Activated CD4-positive, CD25-positive, alpha-beta regulatory T cell (primary cell): ENCODE measurements at regions not wholly inside any gene's neighbourhood (a gene's known extent, or its start where the extent isn't known, plus 50 kb on each side); places are given as distances from the start of the nearest gene placed in this dataset.

Experiments used
- DNase-seq, 4 experiments: peaks; one replicate each; lab custom pipeline; 2025; lab: John Stamatoyannopoulos, UW

DNA sequence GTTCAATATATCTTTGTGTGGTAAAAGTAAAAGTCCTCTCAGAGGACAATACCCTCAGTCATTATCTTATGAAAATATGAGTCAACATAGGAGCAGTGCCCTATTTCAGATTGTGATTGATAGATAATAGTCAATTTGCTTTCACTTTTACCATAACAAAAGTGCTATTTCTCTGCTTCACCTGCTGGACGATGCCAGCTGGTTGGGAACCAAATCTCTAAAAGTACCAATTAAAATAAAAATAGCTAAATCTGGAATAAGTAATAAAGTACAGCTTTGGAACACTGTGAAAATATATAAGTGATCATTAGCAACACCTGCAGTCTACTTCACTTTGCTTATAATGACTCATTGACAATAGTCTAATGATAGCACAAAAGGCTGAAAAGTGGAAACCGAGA lies 390.3 kb upstream of the AGTR1 start:
- DNase-seq: no peak

GRCh38 chr3:148309390-148310035 lies 388.2 kb upstream of the AGTR1 start:
- no peak for DNase-seq

DNA sequence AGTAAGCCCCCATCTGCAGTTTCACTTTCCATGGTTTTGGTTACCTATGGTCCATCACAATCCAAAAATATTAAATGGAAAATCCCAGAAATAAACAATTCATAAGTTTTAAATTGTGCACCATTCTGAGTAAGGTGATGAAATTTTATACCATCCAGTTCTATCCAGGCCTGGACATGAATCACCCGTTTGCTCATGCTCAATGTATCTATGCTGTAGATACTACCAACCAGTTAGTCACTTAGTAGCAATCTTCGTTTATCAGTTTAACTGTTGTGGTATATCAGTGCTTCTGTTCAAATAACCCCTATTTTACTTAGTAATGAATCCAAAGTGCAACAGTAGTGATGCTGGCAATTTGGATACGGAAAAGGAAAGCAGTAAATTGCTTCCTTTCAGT lies 381.9 kb upstream of the AGTR1 start:
- DNase-seq: no peak

DNA sequence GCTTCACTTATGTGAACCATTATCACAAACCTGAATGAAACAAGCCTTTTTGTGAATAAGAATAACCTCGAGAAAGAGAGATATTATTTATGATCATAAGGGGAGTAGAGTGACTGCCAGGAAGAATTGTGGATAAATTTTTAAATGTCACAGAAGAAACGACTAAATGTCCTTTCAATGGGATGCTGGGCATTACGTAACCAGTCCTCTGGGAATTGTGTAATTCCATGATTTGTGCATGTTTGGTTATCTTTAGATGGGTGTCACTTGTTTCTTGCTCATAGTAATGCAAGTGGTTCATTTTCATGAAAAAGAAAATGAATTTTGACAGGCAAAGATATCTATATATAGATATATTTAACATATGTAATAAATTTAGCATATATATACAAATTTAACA lies 379.5 kb upstream of the AGTR1 start:
- DNase-seq: no peak

- no peak for DNase-seq
Observed at GRCh38 chr3:148319161-148319915, 378.4 kb upstream of the AGTR1 start.

- no peak for DNase-seq
Observed at GRCh38 chr3:148319960-148320359, 377.7 kb upstream of the AGTR1 start.

GRCh38 chr3:148329481-148330235 lies 368.0 kb upstream of the AGTR1 start:
- DNase-seq: no peak

DNA sequence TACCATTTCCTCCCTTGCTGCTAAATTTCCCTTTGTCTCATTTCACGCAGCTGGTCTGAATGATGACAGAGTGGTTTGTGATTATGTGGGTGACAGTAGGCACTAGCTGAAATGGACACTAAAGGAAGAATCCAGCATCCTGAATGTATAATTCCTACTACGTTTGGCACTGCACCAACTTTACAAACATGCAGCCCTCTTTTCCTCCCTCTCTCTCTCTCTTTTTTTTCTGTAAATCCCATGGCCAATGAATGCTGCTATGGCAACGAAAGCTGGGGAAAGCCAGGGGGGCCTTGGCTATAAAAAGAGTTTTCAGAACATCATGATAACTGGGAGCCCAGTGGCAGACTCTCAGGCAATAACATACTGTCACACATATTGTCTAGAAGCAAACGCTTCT lies 367.2 kb upstream of the AGTR1 start:
- no peak for DNase-seq

DNA sequence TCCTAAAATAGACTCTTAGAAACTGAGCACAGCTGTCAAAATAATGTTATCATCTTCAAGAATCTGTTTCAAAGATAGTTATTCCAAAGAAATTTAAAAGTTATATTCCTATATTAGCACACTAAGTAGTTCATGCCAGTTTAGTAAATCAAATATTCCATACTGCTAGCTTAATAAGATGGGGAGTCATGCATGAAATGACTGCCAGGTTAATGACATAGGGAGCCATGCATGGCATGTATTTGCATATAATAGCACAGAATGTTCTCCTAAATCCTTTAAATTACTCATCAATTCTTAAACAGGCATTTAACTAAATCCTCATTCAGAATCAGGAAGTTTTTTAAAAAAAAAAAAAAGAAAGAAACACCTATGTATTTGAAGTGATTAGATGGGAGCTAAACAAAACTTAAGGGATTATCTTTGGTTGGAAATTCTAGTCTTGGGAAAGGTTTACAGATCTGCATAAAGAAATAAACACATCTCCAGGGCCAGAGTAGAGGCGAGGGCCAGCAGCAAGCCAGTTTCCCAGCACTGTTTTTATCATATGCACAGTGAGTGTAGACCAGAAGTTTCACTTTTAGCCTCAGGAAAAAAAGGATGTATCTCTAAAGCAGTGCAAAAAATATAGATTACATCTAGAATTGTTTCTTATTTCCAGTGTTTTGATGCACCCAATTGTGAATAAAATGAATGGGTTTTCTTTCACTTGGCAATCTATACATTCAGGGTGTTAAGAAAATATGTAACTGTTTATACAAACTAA lies 366.4 kb upstream of the AGTR1 start:
- DNase-seq: no peak

DNA sequence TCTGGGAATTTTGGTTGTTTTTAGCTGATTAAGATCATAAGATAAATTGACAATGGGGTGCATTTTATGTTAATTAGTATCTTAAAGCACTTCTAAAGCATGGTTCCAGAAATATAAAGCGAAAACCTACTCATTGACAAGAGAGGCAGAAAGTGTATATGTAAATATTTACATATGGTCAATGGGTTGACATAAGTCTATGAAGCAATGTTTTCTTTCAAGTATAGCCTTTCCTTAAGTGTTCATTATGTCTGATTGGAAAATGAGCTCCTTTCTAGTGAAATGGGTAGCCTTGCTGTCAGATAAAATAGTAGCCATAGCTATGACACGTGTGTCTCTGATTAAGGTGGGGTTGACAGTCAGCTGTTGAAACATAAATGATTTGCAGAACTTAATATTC lies 365.2 kb upstream of the AGTR1 start:
- DNase-seq: no peak

DNA sequence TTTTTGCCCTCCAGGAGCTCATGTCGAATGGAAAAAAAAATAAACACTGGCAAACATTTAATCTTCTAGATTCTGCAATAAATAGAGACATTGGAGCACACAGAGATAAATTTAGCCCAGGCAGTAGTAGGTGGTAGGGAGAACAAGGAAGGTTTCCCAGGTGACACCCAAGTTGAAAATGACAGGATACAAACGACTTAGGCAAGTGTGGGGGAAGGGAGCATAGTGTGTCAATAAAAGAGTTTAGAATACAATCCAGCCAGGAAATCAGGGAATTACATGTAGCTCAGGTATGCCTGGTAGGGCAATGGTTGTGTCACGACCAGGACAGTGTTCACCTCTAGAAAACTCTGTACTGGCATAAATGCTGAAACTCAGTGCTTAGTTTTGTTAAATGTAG lies 364.6 kb upstream of the AGTR1 start:
- no peak for DNase-seq

GRCh38 chr3:148335612-148336011 lies 362.1 kb upstream of the AGTR1 start:
- no peak for DNase-seq

DNA sequence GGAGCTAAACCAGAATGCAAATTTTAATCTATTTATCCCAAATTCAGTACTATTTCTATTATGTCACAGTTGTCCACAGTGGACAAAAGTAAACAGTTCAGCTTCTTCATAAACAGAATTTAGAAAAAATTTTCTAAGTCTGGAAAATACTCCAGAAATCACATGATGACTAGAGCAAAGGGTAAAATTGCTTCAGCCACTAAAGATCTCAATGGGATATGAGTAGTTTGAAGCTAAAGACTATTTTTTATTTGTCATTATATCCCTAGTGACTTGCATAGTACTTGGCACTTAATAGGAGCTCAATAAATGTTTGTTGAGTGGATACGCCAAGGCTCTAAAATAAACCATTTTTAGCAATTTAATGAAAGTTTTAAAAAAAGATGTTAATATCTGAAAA lies 354.3 kb upstream of the AGTR1 start:
- no peak for DNase-seq

- no peak for DNase-seq
Observed at GRCh38 chr3:148344521-148344920, 353.2 kb upstream of the AGTR1 start.

DNA sequence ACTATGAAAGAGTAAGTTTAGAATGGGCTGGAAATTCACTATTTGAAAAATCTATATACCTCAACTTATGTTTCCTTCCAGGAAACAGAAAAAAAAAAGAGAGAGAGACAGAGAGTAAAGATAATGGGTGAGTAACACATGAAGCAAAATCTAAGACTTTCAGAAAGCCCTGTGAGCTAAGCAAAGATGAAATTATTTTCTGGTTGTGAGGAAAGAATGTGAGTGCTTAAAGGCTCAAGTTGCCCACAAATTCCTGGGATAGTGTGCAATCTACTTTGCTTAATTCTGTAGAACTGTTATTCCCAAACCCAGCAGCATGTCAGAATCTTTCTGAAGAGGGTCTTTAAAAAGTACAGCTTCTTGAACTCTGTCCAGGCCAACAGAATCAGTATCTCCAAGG lies 337.7 kb upstream of the AGTR1 start:
- DNase-seq: no peak

GRCh38 chr3:148366743-148367410 lies 330.8 kb upstream of the AGTR1 start:
- no peak for DNase-seq

GRCh38 chr3:148367756-148368155 lies 329.9 kb upstream of the AGTR1 start:
- DNase-seq: no peak

DNA sequence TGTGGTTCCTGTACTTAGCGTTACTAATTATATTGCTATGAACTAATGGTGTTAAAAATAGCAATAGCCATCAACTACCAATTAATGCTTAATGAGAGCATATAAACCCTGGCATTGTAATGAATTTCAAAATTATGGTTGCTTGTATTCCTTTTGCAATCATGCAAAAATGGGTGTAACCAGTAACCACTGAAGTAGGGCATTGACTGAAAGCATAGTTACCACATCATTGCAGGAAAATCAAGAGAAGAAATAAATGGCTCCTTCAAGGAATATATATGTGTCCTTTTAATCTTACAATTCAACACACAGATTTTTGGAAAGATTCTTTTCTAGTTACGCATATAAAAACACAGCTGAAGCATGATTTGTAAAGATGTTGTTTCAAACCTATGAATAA lies 328.3 kb upstream of the AGTR1 start:
- DNase-seq: no peak

- no peak for DNase-seq
Observed at GRCh38 chr3:148372206-148372875, 325.4 kb upstream of the AGTR1 start.

DNA sequence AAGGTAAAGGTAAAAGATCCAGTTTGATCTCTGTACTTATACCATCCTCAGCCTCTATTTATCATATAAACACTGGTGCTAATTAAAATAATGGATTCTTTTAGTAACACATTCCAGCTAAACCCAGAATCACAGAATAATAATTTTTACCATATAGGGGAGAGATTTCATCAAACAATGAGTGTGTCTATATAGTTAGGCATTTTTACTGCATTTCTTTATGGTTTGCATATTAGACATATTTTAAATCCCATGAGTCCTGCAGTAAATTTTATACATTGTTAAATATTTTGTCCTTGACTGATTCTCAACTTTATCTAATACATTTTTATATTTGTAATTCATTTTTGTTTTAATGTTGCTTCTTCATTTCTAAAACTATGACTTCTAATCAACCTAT lies 323.7 kb upstream of the AGTR1 start:
- DNase-seq: no peak

GRCh38 chr3:148379763-148380382 lies 317.8 kb upstream of the AGTR1 start:
- DNase-seq: no peak
